ENCODE measurements at regions not wholly inside any gene's neighbourhood (a gene's known extent, or its start where the extent isn't known, plus 50 kb on each side); places are given as distances from the start of the nearest gene placed in this dataset.

- no peak overlapping the region for H3K4me2 ChIP-seq
- no peaks in the 10 kb centered on the region for H3K9me3 ChIP-seq
- no peak overlapping the region for H3K4me3 ChIP-seq (ENCODE audit: low read depth in 2 of 2, low read length in 1 of 2)
- H3K9ac ChIP-seq: no peak overlapping the region
- DNase-seq: no peak
- H3K27me3 ChIP-seq (ENCODE audit: insufficient read depth): no peaks in the 10 kb centered on the region
- H3F3A ChIP-seq (replicated peaks; ENCODE audit: insufficient read depth): peaks cover 4% of the 10 kb centered on the region
- H3K27ac ChIP-seq (ENCODE audit: low read depth in 2 of 2, low read length in 1 of 2): no peak overlapping the region
- ChIA-PET CTCF (no interaction called here), POLR2A (no interaction called here)
- no peak for TF ChIP-seq IRF3 (IDR thresholded peaks at IDR 0.05; ENCODE audit: low read depth, low read length)
- no peak for TF ChIP-seq SMC3 (IDR thresholded peaks at IDR 0.05; ENCODE audit: low read depth, low read length)
- no peak for TF ChIP-seq NRF1 (IDR thresholded peaks at IDR 0.05; ENCODE audit: low read depth, low read length)
- TF ChIP-seq JUND (IDR thresholded peaks at IDR 0.05): no peak
- no peak for TF ChIP-seq MEF2A (IDR thresholded peaks at IDR 0.05; ENCODE audit: borderline replicate concordance, low read depth)
- no peak for TF ChIP-seq MAX (IDR thresholded peaks at IDR 0.05; ENCODE audit: low read depth)
- no peak for TF ChIP-seq RFX5 (IDR thresholded peaks at IDR 0.05; ENCODE audit: low read length)
- peaks cover 0 to 13% of the 10 kb centered on the region in 2 experiments; a peak in 2 of 4 replicates for H3K4me1 ChIP-seq (ENCODE audit: control insufficient read depth in 1 of 2, insufficient read depth in 2 of 2, low read depth in 1 of 2, low read length in 1 of 2)
- no peaks in the 10 kb centered on the region for H3K9me2 ChIP-seq
- H3K36me3 ChIP-seq (replicated peaks in 1 of 2; ENCODE audit: control insufficient read depth in 1 of 2, insufficient read depth in 2 of 2, low read length in 1 of 2): no peaks in the 10 kb centered on the region
- H4K20me1 ChIP-seq (ENCODE audit: insufficient read depth): no peaks in the 10 kb centered on the region
- WGBS (ENCODE audit: low lambda C conversion rate): 71% methylated on average over 4 of the region's 4 CpGs
- H2AFZ ChIP-seq (ENCODE audit: low read depth): peak overlapping the region; percentile 45; the same call in 1 of the 2 replicates
- no peaks in the 10 kb centered on the region for H3K79me2 ChIP-seq (ENCODE audit: insufficient read depth)
Measured at GRCh38 chr15:38050529-38051448, 116.3 kb downstream of the TMCO5A start.

GRCh38 chr15:38053205-38053604 lies 118.8 kb downstream of the TMCO5A start:
- no peaks in the 10 kb centered on the region for H3K27me3 ChIP-seq (ENCODE audit: insufficient read depth)
- ChIA-PET POLR2A (no interaction called here), CTCF (no interaction called here)
- H3F3A ChIP-seq (replicated peaks; ENCODE audit: insufficient read depth): peaks cover 4% of the 10 kb centered on the region
- no peak overlapping the region for H3K4me3 ChIP-seq (ENCODE audit: low read depth in 2 of 2, low read length in 1 of 2)
- no peak for DNase-seq
- H3K4me2 ChIP-seq: no peak overlapping the region
- no peaks in the 10 kb centered on the region for H3K9me2 ChIP-seq
- H2AFZ ChIP-seq (ENCODE audit: low read depth): no peak overlapping the region
- no peak overlapping the region for H3K27ac ChIP-seq (ENCODE audit: low read depth in 2 of 2, low read length in 1 of 2)
- H3K36me3 ChIP-seq (replicated peaks in 1 of 2; ENCODE audit: control insufficient read depth in 1 of 2, insufficient read depth in 2 of 2, low read length in 1 of 2): no peaks in the 10 kb centered on the region
- no peak for TF ChIP-seq GATA2 (CRISPR knock-in tag; IDR thresholded peaks at IDR 0.05)
- TF ChIP-seq MXI1 (IDR thresholded peaks at IDR 0.05; ENCODE audit: low read depth, low read length): no peak
- TF ChIP-seq ELF1 (IDR thresholded peaks at IDR 0.05): no peak
- no peak for TF ChIP-seq JUND (IDR thresholded peaks at IDR 0.05)
- no peak for TF ChIP-seq NFIC (IDR thresholded peaks at IDR 0.05; ENCODE audit: borderline replicate concordance)
- no peaks in the 10 kb centered on the region for H3K9me3 ChIP-seq
- no peaks in the 10 kb centered on the region for H4K20me1 ChIP-seq (ENCODE audit: insufficient read depth)
- peaks cover 0 to 13% of the 10 kb centered on the region in 2 experiments; a peak in 2 of 4 replicates for H3K4me1 ChIP-seq (ENCODE audit: control insufficient read depth in 1 of 2, insufficient read depth in 2 of 2, low read depth in 1 of 2, low read length in 1 of 2)
- H3K79me2 ChIP-seq (ENCODE audit: insufficient read depth): no peaks in the 10 kb centered on the region
- no peak overlapping the region for H3K9ac ChIP-seq
- WGBS (ENCODE audit: low lambda C conversion rate): 81% methylated on average over 2 of the region's 2 CpGs

Data from SK-N-SH (cell line).